Heart right ventricle (tissue), 16 donors: ENCODE measurements at regions not wholly inside any gene's neighbourhood (a gene's known extent, or its start where the extent isn't known, plus 50 kb on each side); places are given as distances from the start of the nearest gene placed in this dataset.

Experiments used
- ATAC-seq, 8 donors: fragments of 200-7000 bp; cut with Tn5 transposase; one replicate each; pipeline ENCODE4 v1.9.1; 2020; ENCODE audit warnings: mild to moderate bottlenecking in 8 of 8, moderate library complexity in 8 of 8, moderate number of reproducible peaks in 1 of 8
- DNase-seq, 2 donors: peaks; one replicate each; pipeline ENCODE4 v3.0.0-alpha.2; 2020
- H3K27ac ChIP-seq, 10 donors: fragments of 200-600 bp; sonication (generic) in 2 of 10; one replicate each; pipeline versions ENCODE4 v1.5.0 to v1.8.0; 2020 to 2022; ENCODE audit warnings: mild to moderate bottlenecking in 3 of 10
- H3K27me3 ChIP-seq, 7 donors: fragments of 200-600 bp; one replicate each; pipeline ENCODE4 v1.8.0; 2021 to 2022; ENCODE audit warnings: mild to moderate bottlenecking in 2 of 7
- H3K36me3 ChIP-seq, 9 donors: fragments of 200-600 bp; sonication (generic) in 1 of 9; one replicate each; pipeline versions ENCODE4 v1.5.0 to v1.8.0; 2020 to 2022; ENCODE audit warnings: mild to moderate bottlenecking in 2 of 9
- H3K4me1 ChIP-seq, 9 donors: fragments of 200-600 bp; sonication (generic) in 1 of 9; one replicate each; pipeline versions ENCODE4 v1.5.0 to v1.8.0; 2020 to 2022; ENCODE audit warnings: mild to moderate bottlenecking in 4 of 9
- H3K4me3 ChIP-seq, 10 donors: fragments of 200-600 bp; sonication (generic) in 2 of 10; one replicate each; pipeline versions ENCODE4 v1.5.0 to v1.8.0; 2020 to 2022; ENCODE audit warnings: mild to moderate bottlenecking in 7 of 10, moderate library complexity in 2 of 10
- H3K9me3 ChIP-seq, 11 donors: fragments of 200-600 bp in 10 of 11; sonication (generic) in 2 of 11; one replicate each; pipeline versions ENCODE4 v1.5.0 to v1.8.0; 2013 to 2022; ENCODE audit warnings: mild to moderate bottlenecking in 2 of 11, control low read depth in 1 of 11, moderate library complexity in 1 of 11
- CTCF ChIP-seq, 9 donors: fragments of 200-600 bp; sonication (generic) in 2 of 9; IDR thresholded peaks; one replicate each; pipeline versions ENCODE4 v1.5.0 to v1.8.0; 2021 to 2022; ENCODE audit warnings: antibody characterized with exemption in 9 of 9, mild to moderate bottlenecking in 5 of 9, moderate library complexity in 1 of 9
- WGBS, 2 donors: extraction: QIAGEN DNeasy Blood & Tissue Kit; methylation state at CpG; one replicate each; pipeline ENCODE4 v1.1.7; 2013; ENCODE audit warnings: inconsistent platforms in 1 of 2; 5-methylcytosine and 5-hydroxymethylcytosine counted together
- intact Hi-C, 10 donors: fragments of 100-400 bp; cut with DNase I; formaldehyde crosslinking; loops; one replicate each; pipeline versions ENCODE4 v1.11.1 to v1.14.2; 2022
- donor health status: Arrhythmogenic right ventricular cardiomyopathy.
- donor health status: ischemic (EF 13 %, LVEDD 7.1; RV severe dilation, severe dysfunction).
- donor health status: healthy with polysubstance abuse.
- donor health status: DM: no; HTN: yes; CAD: no.
- donor health status: DM: no; HTN: no; CAD: no.
- donor health status: ischemic (EF 25% LVEDD 6.9; RV normal size, moderate dysfunction).
- donor health status: ischemic (EF 25% LVEDD 5.7; RV mildly dilated, moderate dysfunction).
- donor health status: healthy.
- donor health status: DM: yes; HTN: yes; CAD: no.
- donor health status: Ischemic cardiomyopathy.
- donor health status: ischemic (EF 35%, LVEDD 5.7; RV mildly dilated, moderate dysfunction).
- donor health status: nonischemic (EF 11% LVEDD 7.7; RV severe dilation, severe dysfunction).
- donor health status: DM: yes; HTN: yes; CAD: no.
- donor health status: PGD.
- donor health status: ischemic (EF 29% LVEDD 5.4; RV normal size, mild dysfunction).
- donor health status: nonischemic (EF 23%, LVEDD 6.1; RV moderate dilation, normal function).

GRCh38 chr13:62563251-62563650 lies 1147.6 kb upstream of the PCDH20 start:
- Histone ChIP-seq H3K9me3 (no peaks in the 10 kb centered on the region), H3K27ac (no peak overlapping the region), H3K4me1 (no peaks in the 10 kb centered on the region), H3K27me3 (no peaks in the 10 kb centered on the region), H3K36me3 (no peaks in the 10 kb centered on the region), H3K4me3 (no peak overlapping the region)
- 89 to 92% methylated on average over 1 of the region's 1 CpG for WGBS, 2 donors
- no peak for DNase-seq
- ATAC-seq, result no peak
- TF ChIP-seq CTCF (IDR thresholded peaks at IDR 0.05), result no peak
- intact Hi-C loops, result no loop called here

- WGBS, 2 donors, result 84 to 92% methylated on average over 1 of the region's 1 CpG
- intact Hi-C loops, result no loop called here
- ATAC-seq (no peak), DNase-seq (no peak)
- H3K27ac ChIP-seq, result no peak overlapping the region
- no peaks in the 10 kb centered on the region for H3K36me3 ChIP-seq
- TF ChIP-seq CTCF (IDR thresholded peaks at IDR 0.05), result no peak
- H3K4me1 ChIP-seq, result no peaks in the 10 kb centered on the region
- H3K4me3 ChIP-seq, result no peak overlapping the region
- peaks cover 0 to 5% (median 0%) of the 10 kb centered on the region in 11 donors for H3K9me3 ChIP-seq
- no peaks in the 10 kb centered on the region for H3K27me3 ChIP-seq
These were observed 1141.3 kb upstream of the PCDH20 start for GRCh38 chr13:62556978-62557377.

- no peak for TF ChIP-seq CTCF (IDR thresholded peaks at IDR 0.05)
- H3K27me3 ChIP-seq, result no peaks in the 10 kb centered on the region
- H3K9me3 ChIP-seq, result peaks cover 0 to 3% (median 0%) of the 10 kb centered on the region in 11 donors
- H3K36me3 ChIP-seq, result no peaks in the 10 kb centered on the region
- no peak overlapping the region for H3K27ac ChIP-seq
- intact Hi-C loops, result no loop called here
- H3K4me1 ChIP-seq, result no peaks in the 10 kb centered on the region
- DNase-seq, result no peak
- WGBS, 2 donors, result 54 to 67% methylated on average over 5 of the region's 5 CpGs
- no peak for ATAC-seq
- H3K4me3 ChIP-seq, result no peak overlapping the region
These were observed 1135.9 kb upstream of the PCDH20 start for GRCh38 chr13:62551588-62551987.

DNA sequence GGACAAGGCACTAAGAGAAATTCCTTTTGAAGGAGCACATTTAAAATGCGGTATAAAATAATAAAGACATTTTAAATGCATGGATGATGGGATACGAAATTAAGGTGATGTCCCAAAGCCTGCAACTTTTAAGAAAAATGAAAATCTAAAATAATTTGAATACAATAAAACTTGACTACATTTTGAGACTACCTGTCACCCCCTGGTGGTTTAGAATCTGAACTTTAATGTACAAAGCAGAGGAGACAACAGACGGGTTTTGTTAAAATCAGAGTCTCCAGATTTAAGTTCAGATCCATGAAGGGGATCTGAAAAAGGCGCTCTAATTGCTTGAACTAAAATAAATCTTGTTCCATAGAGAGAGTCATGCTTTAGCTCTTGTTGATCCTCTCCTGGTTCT lies 1129.3 kb upstream of the PCDH20 start:
- no peak overlapping the region for H3K4me3 ChIP-seq
- H3K36me3 ChIP-seq, result no peaks in the 10 kb centered on the region
- H3K27ac ChIP-seq, result no peak overlapping the region
- intact Hi-C loops, result no loop called here
- H3K4me1 ChIP-seq, result no peaks in the 10 kb centered on the region
- ATAC-seq (no peak), DNase-seq (no peak)
- H3K27me3 ChIP-seq, result no peaks in the 10 kb centered on the region
- no peak for TF ChIP-seq CTCF (IDR thresholded peaks at IDR 0.05)
- H3K9me3 ChIP-seq, result peaks cover 0 to 8% (median 0%) of the 10 kb centered on the region in 11 donors
- WGBS, 2 donors, result 85 to 91% methylated on average over 4 of the region's 4 CpGs

- Histone ChIP-seq H3K4me1 (no peaks in the 10 kb centered on the region), H3K27ac (no peak overlapping the region), H3K27me3 (no peaks in the 10 kb centered on the region), H3K9me3 (peaks cover 0 to 4% (median 0%) of the 10 kb centered on the region in 11 donors), H3K36me3 (no peaks in the 10 kb centered on the region), H3K4me3 (no peak overlapping the region)
- ATAC-seq (no peak), DNase-seq (no peak)
- TF ChIP-seq CTCF (IDR thresholded peaks at IDR 0.05), result no peak
- WGBS, 2 donors, result 76 to 89% methylated on average over 1 of the region's 1 CpG
- intact Hi-C loops, result no loop called here
These were observed 1121.9 kb upstream of the PCDH20 start for GRCh38 chr13:62537593-62537992.
